ENCODE measurements at regions not wholly inside any gene's neighbourhood (a gene's known extent, or its start where the extent isn't known, plus 50 kb on each side); places are given as distances from the start of the nearest gene placed in this dataset.

DNA sequence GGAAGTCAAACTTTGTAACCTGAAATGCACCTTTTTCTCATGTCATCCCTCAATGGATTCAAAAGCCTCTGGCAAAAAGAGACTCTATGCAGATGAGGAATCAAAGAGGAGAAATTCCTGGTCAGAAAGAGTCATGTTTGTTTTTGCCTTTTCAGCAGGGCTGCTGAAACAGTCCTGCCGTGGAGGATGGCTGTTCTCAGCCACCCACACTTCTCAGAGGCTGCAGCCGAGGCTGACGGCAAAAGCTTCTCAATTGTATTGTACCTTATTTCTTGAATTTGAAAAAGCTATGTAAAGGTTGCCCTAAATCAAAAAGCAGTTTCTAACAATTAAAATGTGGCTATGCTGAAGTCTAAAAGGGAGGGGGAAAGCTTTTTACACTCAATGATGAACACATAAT lies 385.3 kb downstream of the KCTD12 start:
- no peak for DNase-seq (ENCODE audit: extremely low spot score in 2 of 2)
- TF ChIP-seq POLR2A (IDR thresholded peaks at IDR 0.05) (no peak), POLR2AphosphoS5 (IDR thresholded peaks at IDR 0.05; ENCODE audit: insufficient read depth in 1 of 2, low read depth in 1 of 2) (no peak)
- TF ChIP-seq, protein P1, sequence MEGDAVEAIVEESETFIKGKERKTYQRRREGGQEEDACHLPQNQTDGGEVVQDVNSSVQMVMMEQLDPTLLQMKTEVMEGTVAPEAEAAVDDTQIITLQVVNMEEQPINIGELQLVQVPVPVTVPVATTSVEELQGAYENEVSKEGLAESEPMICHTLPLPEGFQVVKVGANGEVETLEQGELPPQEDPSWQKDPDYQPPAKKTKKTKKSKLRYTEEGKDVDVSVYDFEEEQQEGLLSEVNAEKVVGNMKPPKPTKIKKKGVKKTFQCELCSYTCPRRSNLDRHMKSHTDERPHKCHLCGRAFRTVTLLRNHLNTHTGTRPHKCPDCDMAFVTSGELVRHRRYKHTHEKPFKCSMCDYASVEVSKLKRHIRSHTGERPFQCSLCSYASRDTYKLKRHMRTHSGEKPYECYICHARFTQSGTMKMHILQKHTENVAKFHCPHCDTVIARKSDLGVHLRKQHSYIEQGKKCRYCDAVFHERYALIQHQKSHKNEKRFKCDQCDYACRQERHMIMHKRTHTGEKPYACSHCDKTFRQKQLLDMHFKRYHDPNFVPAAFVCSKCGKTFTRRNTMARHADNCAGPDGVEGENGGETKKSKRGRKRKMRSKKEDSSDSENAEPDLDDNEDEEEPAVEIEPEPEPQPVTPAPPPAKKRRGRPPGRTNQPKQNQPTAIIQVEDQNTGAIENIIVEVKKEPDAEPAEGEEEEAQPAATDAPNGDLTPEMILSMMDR (IDR thresholded peaks at IDR 0.05) = no peak
- H3K4me3 ChIP-seq = no peak overlapping the region
- H3K27me3 ChIP-seq = no peaks in the 10 kb centered on the region
- H3K36me3 ChIP-seq = no peaks in the 10 kb centered on the region
- intact Hi-C loops (cut with DNase I) = no loop called here
- no peak overlapping the region for H3K27ac ChIP-seq
- no peaks in the 10 kb centered on the region for H3K9me3 ChIP-seq
- H3K4me1 ChIP-seq = no peaks in the 10 kb centered on the region

DNA sequence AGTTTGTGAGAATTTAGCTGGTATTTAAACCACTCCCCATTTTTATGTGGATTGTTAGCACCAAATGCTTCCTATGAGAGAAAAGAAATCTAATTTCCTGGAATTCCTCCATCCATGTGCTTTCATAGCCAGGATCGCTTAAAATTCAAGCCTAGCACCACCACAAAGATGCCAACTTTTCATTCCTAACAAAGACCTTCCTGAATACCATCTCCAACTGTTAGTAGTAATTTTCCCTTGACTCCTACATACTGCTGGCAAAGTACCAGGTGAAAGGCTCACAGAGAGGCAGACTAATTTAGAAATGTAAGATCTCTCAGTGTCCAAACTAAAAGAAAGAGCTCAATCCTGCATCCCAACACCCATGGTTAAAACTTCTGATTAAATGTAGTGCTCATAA lies 386.3 kb downstream of the KCTD12 start:
- H3K27me3 ChIP-seq = no peaks in the 10 kb centered on the region
- H3K4me3 ChIP-seq = no peak overlapping the region
- DNase-seq (ENCODE audit: extremely low spot score in 2 of 2) = no peak
- H3K4me1 ChIP-seq = no peaks in the 10 kb centered on the region
- TF ChIP-seq POLR2AphosphoS5 (IDR thresholded peaks at IDR 0.05; ENCODE audit: insufficient read depth in 1 of 2, low read depth in 1 of 2) = no peak
- intact Hi-C loops (cut with DNase I) = loop anchor here (5.0 kb wide), 1 partner anchor 1237 kb away; no protein-coding TSS in a partner anchor
- H3K27ac ChIP-seq = no peak overlapping the region
- H3K36me3 ChIP-seq = no peaks in the 10 kb centered on the region
- no peaks in the 10 kb centered on the region for H3K9me3 ChIP-seq

DNA sequence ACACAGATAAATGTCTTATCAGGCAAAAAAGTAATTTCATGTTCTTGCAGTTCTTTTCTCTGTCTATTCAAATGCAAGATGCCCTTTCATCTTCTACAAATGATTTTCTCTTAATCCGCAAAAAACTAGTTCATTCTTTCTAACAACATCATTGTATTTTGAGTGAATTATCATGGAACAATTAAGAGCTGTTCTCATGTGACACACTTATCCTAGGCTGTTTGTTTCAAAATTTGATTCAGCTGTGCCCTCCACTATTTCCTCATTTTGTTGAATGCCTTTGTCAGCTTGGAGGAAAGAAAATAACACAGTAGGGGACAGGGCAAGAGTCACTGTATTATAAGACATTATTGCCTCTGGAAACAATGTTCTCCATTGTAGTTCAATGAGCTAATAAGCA lies 396.9 kb downstream of the KCTD12 start:
- no peaks in the 10 kb centered on the region for H3K27me3 ChIP-seq
- H3K4me3 ChIP-seq = no peak overlapping the region
- intact Hi-C loops (cut with DNase I) = loop anchor here (10.0 kb wide), 1 partner anchor 794 kb away; no protein-coding TSS in a partner anchor
- no peak for DNase-seq (ENCODE audit: extremely low spot score in 2 of 2)
- H3K27ac ChIP-seq = no peak overlapping the region
- no peaks in the 10 kb centered on the region for H3K4me1 ChIP-seq
- H3K9me3 ChIP-seq = no peaks in the 10 kb centered on the region
- TF ChIP-seq, protein P1 (IDR thresholded peaks at IDR 0.05) = no peak
- TF ChIP-seq POLR2AphosphoS5 (IDR thresholded peaks at IDR 0.05; ENCODE audit: insufficient read depth in 1 of 2, low read depth in 1 of 2) = no peak
- no peak for TF ChIP-seq POLR2A (IDR thresholded peaks at IDR 0.05)
- no peaks in the 10 kb centered on the region for H3K36me3 ChIP-seq

DNA sequence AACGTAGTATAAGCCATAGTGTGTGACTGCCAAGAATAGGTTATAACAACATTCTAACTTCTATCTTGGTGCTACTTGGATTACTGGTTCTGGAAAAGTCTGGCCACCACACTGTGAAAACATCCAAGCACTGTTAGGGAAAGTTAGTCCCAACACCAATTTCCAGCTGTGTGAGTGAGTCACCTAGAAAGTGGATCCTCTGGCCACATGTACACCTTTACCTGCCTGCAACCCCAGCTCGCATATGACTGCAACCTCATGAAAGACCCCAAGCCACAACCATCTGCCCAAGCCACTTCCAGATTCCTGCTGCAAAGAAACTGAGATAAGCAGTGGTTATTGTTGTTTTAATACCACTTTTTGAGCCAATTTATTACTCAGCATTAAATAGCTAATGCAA lies 404.5 kb downstream of the KCTD12 start:
- no peak overlapping the region for H3K4me3 ChIP-seq
- TF ChIP-seq, protein P1 (IDR thresholded peaks at IDR 0.05) = no peak
- TF ChIP-seq POLR2A (IDR thresholded peaks at IDR 0.05) (no peak), POLR2AphosphoS5 (IDR thresholded peaks at IDR 0.05; ENCODE audit: insufficient read depth in 1 of 2, low read depth in 1 of 2) (no peak)
- intact Hi-C loops (cut with DNase I) = loop anchor here (10.0 kb wide), 1 partner anchor 787 kb away; no protein-coding TSS in a partner anchor

DNA sequence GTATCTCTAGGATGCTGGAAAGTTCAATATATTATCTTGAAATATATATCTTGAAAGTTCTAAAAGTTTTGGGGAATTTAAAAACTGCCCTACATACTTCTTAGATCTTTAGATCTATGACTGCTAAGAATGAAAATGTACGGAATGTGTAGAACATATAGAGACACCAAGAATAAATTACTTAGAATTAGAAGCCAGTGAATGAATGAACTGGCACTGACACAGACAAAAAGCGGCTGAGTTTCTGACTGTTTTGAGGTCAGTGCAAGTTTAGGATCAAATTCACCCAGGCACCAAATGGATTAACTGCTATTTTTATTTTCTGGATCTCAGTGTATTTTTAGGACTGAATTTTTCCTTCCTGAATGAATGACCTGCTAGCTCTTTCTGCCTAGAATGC lies 411.2 kb downstream of the KCTD12 start:
- no peaks in the 10 kb centered on the region for H3K36me3 ChIP-seq
- intact Hi-C loops (cut with DNase I) = no loop called here
- H3K27me3 ChIP-seq = no peaks in the 10 kb centered on the region
- H3K4me1 ChIP-seq = no peaks in the 10 kb centered on the region
- no peak overlapping the region for H3K27ac ChIP-seq
- no peak for DNase-seq (ENCODE audit: extremely low spot score in 2 of 2)
- H3K4me3 ChIP-seq = no peak overlapping the region
- TF ChIP-seq POLR2A (IDR thresholded peaks at IDR 0.05) (no peak), POLR2AphosphoS5 (IDR thresholded peaks at IDR 0.05; ENCODE audit: insufficient read depth in 1 of 2, low read depth in 1 of 2) (no peak)
- TF ChIP-seq, protein P1 (IDR thresholded peaks at IDR 0.05) = no peak
- H3K9me3 ChIP-seq = no peaks in the 10 kb centered on the region

More for the DNA sequence above, 404.5 kb downstream of the KCTD12 start:
- no peaks in the 10 kb centered on the region for H3K36me3 ChIP-seq
- H3K27ac ChIP-seq = no peak overlapping the region
- no peak for DNase-seq (ENCODE audit: extremely low spot score in 2 of 2)
- no peaks in the 10 kb centered on the region for H3K4me1 ChIP-seq
- no peaks in the 10 kb centered on the region for H3K27me3 ChIP-seq
- no peaks in the 10 kb centered on the region for H3K9me3 ChIP-seq
